GM12864 (cell line): ENCODE measurements at regions not wholly inside any gene's neighbourhood (a gene's known extent, or its start where the extent isn't known, plus 50 kb on each side); places are given as distances from the start of the nearest gene placed in this dataset.
"Not testable (repeated sequence)": the region's sequence is repeated elsewhere in the genome, so short reads cannot be mapped to it uniquely, and the experiment has no call there.

ENCODE experiments used
- DNase-seq: peaks from one replicate; pipeline ENCODE4 v3.0.0-alpha.2; 2011; ENCODE audit warnings: low read depth
- H3K4me3 ChIP-seq: 2 replicates; pipeline ENCODE4 v1.5.1; 2011; ENCODE audit warnings: mild to moderate bottlenecking, low read depth, low read length, control low read depth
- CTCF ChIP-seq: IDR thresholded peaks from 2 replicates; pipeline ENCODE4 v1.5.1; 2011; ENCODE audit warnings: low read depth, mild to moderate bottlenecking, moderate library complexity, low read length, control low read depth, inconsistent platforms; ENCODE audit errors: missing control alignments

GRCh38 chr5:124961521-124961920 is 215.1 kb upstream of the ZNF608 start:
- no peak overlapping the region for H3K4me3 ChIP-seq
- TF ChIP-seq CTCF: no peak
- no peak for DNase-seq

DNA sequence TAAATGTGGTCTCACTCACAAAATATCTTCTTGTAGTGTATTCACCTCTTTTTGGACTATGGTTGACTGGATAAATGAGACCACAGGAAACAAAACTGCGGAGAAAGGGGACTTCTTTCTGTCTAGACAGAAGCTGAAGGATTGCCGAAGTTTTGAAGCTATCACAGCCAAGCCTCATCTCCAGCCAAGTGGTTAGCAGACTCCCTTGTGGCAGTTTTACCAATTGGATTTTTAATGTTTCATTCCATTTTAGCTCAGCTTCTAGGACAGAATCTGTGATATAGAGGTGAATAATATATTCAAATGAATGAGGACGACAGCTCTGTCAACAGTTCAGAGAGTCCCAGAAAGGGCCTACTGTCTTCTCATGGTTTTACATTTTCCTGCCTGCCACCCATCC is 215.7 kb upstream of the ZNF608 start:
- TF ChIP-seq CTCF: no peak
- H3K4me3 ChIP-seq: no peak overlapping the region
- no peak for DNase-seq

DNA sequence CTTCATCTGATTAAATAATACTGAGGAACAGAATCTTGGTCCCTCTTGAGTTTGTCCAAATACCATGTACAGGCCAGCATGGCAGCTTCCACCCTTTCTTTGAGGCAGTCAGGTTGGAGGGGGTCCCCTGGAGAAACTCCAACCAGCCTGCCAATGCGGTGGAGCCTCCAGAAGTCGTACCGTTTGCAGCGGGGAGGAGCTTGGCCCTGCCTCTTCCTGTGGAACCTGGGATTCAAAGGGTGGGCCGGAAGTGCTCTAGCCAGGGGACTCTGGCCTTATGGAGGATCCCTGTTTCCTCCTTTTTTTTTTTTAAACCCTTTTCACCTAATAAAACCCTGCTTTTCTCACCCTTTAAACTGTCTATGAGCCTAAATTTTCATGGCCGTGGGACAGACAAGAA is 216.3 kb upstream of the ZNF608 start:
- TF ChIP-seq CTCF: no peak
- no peak for DNase-seq
- no peak overlapping the region for H3K4me3 ChIP-seq

GRCh38 chr5:124963236-124963919 is 216.9 kb upstream of the ZNF608 start:
- DNase-seq: no peak
- no peak overlapping the region for H3K4me3 ChIP-seq

DNA sequence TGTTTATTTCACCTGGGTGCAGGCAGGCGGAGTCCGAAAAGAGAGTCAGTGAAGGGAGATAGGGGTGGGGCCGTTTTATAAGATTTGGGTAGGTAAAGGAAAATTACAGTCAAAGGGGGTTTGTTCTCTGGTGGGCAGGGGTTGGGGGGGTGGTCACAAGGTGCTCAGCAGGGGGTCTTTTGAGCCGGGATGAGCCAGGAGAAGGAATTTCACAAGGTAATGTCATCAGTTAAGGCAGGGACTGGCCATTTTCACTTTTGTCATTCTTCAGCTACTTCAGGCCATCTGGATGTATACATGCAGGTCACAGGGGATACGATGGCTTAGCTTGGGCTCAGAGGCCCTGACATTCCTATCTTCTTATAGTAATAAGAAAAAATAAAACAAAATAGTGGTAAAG is 220.3 kb upstream of the ZNF608 start:
- H3K4me3 ChIP-seq, DNase-seq: not testable (repeated sequence)

More at GRCh38 chr5:124963236-124963919, 216.9 kb upstream of the ZNF608 start:
- no peak for TF ChIP-seq CTCF

GRCh38 chr5:124970381-124970780 is 223.9 kb upstream of the ZNF608 start:
- DNase-seq, H3K4me3 ChIP-seq: not testable (repeated sequence)

DNA sequence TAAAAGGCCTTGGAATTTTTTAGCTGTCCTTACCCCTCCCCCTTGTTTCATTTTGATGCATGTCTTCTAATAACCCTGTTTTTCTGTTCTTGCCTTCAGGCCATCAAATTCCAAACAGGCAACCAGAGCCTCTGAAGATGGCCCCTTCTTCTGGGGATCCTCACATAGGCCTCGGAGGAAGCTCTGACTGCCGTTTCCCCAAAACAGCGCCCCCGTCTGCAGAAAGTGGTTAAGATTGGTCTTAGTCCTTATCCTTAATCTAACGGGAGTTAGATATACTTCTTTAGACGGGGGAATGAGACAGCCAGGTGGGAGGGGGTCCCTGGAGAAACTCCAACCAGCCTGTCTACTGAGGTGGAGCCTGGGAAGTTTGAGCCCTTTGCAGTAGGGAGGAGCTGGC is 226.3 kb upstream of the ZNF608 start:
- H3K4me3 ChIP-seq: no peak overlapping the region
- no peak for DNase-seq
- no peak for TF ChIP-seq CTCF

GRCh38 chr5:124973661-124974060 is 227.2 kb upstream of the ZNF608 start:
- DNase-seq: no peak
- TF ChIP-seq CTCF: no peak
- H3K4me3 ChIP-seq: no peak overlapping the region
